GM12891 (cell line): ENCODE measurements at regions not wholly inside any gene's neighbourhood (a gene's known extent, or its start where the extent isn't known, plus 50 kb on each side); places are given as distances from the start of the nearest gene placed in this dataset.
"Not testable (repeated sequence)": the region's sequence is repeated elsewhere in the genome, so short reads cannot be mapped to it uniquely, and the experiment has no call there.

Source experiments
- PAX5 ChIP-seq: IDR thresholded peaks from 2 replicates; pipeline ENCODE4 v1.6.1; 2011; ENCODE audit warnings: low read length, moderate library complexity, mild to moderate bottlenecking; ENCODE audit not compliant: insufficient read depth, severe bottlenecking
- POLR2A ChIP-seq: IDR thresholded peaks from 2 replicates; pipeline ENCODE4 v1.6.1; 2011; ENCODE audit warnings: low read depth, low read length, control low read depth
- POLR2AphosphoS5 ChIP-seq: IDR thresholded peaks from 2 replicates; pipeline ENCODE4 v1.6.1; 2011; ENCODE audit warnings: low read depth, low read length, control low read depth
- POU2F2 ChIP-seq: IDR thresholded peaks from 2 replicates; pipeline ENCODE4 v1.6.1; 2011; ENCODE audit warnings: low read depth, mild to moderate bottlenecking, control low read depth, low read length, moderate library complexity
- TAF1 ChIP-seq: IDR thresholded peaks from 2 replicates; pipeline ENCODE4 v1.6.1; 2011; ENCODE audit warnings: low read depth, low read length, control low read depth

- TF ChIP-seq POLR2A, TAF1, POLR2AphosphoS5, PAX5, POU2F2: not testable (repeated sequence)
These were observed 176.8 kb upstream of the PLGLB1 start for GRCh38 chr2:87198422-87198821.
